ENCODE measurements at regions not wholly inside any gene's neighbourhood (a gene's known extent, or its start where the extent isn't known, plus 50 kb on each side); places are given as distances from the start of the nearest gene placed in this dataset.
"Not testable (repeated sequence)": the region's sequence is repeated elsewhere in the genome, so short reads cannot be mapped to it uniquely, and the experiment has no call there.

- DNase-seq = not testable (repeated sequence)
Observed at GRCh38 chr16:21517263-21517662, 82.1 kb upstream of the METTL9 start.

GRCh38 chr16:21519361-21520133 is 79.8 kb upstream of the METTL9 start:
- not testable (repeated sequence) for DNase-seq

DNA sequence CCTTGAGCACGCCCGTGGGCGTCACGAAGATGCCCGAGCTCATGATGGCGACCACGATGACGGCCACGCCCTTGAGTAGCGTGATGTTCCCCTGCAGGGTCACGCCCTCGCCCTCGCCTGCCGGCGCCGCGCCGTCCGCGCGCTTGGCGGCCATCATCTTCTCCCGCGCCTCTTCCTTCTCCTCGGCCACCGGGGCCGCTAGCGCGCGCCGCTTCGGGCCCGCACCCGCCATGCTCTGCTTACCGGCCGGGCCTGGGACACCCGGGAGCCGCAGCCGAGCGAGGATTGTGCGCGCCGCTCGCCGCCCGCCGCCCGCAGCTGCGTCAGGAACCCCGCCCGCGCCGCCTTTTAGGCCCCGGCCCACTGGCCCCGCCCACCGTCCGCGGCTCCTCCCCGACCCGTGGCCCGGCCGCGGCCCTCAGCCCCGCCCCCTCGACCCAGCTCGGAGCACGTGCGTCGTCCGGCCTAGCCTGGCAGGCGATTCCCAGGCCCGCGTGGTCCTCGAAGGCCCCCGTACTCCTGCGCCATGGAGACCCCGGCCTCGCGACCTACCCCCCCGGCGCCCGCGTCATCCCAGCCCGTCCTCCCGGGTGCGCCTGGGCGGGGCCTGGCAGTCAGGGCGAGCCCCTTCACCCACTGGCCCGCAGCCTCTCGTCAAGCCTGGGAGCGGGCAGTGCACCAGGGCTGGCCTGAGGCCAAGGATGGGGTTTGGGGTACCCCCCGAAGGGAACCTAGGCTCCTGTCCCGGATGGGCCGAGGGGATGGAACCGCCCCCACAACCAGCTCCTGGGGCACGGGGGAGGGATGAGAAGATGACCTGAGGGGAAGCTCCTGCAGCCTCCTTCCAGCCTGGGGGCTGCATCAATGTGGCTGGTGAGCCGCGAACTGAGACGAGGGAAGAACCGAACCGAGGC is 79.0 kb upstream of the METTL9 start:
- DNase-seq = peak; percentile 98

DNA sequence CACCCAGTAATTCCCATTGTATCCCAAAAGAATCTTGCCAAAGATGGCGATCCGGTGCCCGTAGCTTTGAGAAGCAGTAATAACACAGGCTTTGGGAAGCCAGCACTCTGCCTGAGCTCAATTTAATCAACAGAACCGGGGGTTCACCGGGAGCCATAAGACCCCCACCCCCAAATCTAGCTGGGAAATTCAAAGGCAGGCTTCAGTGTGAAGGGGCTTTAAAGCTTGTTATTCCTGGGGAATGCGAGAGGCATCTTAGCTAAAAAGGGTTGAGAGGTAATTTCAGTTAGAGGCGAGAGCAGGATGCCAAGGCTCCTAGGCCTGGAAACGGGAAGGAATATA is 78.4 kb upstream of the METTL9 start:
- DNase-seq = not testable (repeated sequence)

DNA sequence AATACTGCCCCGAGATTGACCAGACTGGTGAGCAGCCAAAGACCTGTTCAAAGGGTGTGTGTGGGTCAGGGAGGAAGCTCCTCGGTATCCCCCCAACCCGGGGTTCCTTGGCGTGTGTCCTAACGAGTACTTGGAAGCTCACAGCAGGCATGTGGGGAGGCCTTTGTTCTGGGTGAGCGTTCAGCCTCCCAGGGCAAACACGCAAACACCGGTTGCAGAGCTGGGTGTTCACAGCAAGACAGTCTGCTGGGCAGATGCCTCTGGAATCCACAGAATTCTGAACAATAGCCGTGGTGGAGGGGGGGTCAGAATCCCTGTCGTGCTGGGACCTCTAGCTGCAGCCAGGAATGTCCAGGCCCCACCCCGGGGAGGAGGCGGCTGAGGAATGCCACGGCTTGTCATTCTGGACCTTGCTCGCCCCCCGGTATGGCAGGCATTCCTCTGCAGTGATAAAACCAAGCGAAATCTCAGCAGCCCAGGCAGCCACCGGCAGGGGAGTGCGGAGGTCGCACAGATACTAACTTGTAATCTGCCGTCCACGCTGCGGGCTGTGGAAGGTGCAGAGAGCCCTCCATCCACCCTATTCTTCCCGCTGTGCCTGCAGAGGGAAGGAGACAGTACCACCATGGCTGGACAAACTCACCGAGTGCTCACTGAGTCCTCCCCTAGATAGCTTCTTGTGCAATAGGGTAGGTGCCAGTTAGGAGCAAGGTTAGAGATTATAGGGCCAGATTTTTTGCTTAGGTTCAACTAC is 77.8 kb upstream of the METTL9 start:
- DNase-seq = not testable (repeated sequence)

GRCh38 chr16:21522846-21523245 is 76.5 kb upstream of the METTL9 start:
- DNase-seq = not testable (repeated sequence)

GRCh38 chr16:21523411-21524067 is 75.8 kb upstream of the METTL9 start:
- no peak for DNase-seq

DNA sequence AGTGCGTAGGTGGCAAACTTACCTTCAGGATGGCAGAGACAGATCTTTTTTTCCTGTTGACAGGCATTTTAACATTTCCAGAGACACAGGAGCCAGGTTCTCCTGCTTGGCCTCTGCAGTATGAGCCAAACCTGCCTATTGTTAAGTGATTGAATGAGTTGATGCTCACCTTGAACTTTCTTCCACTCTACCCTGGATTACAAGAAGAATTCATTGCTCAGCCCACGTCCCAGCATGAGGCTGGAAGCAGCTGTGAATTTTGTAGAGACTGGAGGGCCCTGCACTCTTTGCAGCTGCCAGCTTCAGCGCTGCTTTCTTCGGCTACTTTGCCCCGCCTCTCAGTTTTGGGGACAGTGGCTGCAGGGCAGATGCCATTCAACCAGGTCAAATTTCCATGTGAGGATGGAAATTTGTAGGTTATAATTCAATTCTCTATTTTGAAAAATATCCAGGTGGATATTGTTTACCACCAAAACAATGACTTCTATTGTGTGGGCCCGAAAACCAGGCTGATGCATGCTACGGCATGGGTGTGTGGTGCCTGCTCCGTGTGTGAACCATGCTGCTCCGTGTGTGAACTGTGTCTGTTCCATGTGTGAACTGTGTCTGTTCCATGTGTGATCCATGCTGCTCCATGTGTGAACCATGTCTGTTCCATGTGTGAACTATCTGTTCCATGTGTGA is 75.2 kb upstream of the METTL9 start:
- no peak for DNase-seq

DNA sequence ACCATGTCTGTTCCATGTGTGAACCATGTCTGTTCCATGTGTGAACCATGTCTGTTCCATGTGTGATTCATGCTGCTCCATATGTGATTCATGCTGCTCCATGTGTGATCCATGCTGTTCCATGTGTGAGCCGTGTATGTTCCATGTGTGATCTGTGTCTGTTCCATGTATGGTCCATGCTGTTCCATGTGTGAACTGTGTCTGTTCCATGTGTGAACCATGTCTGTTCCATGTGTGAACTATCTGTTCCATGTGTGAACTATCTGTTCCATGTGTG is 74.7 kb upstream of the METTL9 start:
- DNase-seq = not testable (repeated sequence)

DNA sequence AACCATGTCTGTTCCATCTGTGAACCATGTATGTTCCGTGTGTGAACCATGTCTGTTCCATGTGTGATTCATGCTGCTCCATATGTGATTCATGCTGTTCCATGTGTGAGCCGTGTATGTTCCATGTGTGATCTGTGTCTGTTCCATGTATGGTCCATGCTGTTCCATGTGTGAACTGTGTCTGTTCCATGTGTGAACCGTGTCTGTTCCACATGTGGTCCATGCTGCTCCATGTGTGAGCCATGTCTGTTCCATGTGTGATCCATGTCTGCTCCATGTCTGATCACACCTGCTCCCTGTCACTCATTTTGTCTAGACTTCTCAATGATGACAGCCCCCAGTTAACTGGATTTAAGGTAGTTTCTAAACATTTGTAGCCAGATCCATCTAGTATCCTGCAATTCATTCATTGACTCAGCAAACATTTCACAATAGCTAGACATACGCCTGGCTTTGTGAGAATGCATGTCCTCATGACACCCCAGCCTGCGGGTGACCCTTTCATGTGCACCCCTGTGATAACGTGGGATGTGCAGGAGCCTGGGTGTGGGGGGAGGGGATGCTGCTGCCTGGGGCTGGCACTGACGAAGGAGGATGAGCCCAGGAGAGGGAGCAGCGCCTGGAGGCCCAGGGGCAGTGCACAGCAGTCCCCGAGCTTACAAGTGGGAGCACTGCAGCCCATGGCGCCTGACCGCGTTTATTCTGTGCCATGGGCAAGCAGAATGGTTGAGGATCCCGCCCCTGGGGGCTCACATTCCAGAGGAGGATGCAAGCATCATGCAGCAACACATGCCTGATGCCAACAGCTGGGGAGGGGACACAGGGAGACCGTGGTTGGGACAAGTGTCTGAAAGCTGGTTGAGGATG is 74.1 kb upstream of the METTL9 start:
- not testable (repeated sequence) for DNase-seq

GRCh38 chr16:21525956-21526922 is 73.1 kb upstream of the METTL9 start:
- DNase-seq = not testable (repeated sequence)

- DNase-seq = no peak
Observed at GRCh38 chr16:21526923-21527807, 72.2 kb upstream of the METTL9 start.

DNA sequence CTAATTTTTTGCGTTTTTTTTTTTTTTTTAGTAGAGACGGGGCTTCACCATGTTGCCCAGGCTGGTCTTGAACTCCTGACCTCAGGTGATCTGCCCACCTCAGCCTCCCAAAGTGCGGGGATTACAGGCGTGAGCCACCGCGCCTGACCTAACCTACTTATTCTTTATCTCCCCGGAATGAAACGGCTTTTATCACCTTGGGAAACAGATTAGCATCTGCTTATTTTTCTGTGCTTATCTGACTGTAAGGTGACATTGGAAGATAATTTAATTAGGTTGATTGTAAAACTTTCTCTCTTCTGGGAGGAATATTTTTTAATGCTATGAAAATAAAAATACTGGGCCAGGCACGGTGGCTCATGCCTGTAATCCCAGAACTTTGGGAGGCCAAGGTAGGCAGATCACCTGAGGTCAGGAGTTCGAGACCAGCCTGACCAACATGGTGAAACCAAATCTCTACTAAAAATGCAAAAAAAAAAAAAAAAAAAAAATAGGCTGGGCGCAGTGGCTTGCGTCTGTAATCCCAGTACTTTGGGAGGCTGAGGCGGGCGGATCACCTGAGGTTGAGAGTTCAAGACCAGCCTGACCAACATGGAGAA is 70.2 kb upstream of the METTL9 start:
- DNase-seq = not testable (repeated sequence)

- DNase-seq = not testable (repeated sequence)
Observed at GRCh38 chr16:21530729-21531383, 68.5 kb upstream of the METTL9 start.

DNA sequence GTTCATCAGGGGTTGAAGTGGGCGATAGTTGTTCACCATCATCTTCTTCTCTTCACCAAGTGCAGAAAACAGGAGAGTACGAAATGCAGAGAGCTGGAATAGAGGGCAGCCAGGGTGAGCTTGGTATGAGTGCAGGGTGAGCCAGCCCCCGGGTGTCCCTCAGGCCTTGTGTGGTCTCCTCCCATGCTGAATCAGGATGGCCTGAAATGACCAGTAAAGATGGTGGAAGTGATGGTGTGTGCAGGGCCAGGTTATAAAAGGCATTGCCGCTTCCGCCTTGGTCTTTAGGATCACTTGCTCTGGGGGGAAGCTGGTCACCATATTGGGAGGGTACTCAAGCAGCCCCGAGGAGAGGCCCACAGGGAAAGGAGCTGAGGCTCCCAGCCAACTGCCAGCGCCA is 66.4 kb upstream of the METTL9 start:
- DNase-seq = not testable (repeated sequence)

GRCh38 chr16:21533474-21533873 is 65.9 kb upstream of the METTL9 start:
- DNase-seq = not testable (repeated sequence)

- not testable (repeated sequence) for DNase-seq
Observed at GRCh38 chr16:21534561-21534960, 64.8 kb upstream of the METTL9 start.

- DNase-seq = not testable (repeated sequence)
Observed at GRCh38 chr16:21535201-21535600, 64.2 kb upstream of the METTL9 start.

All from right forelimb (tissue), 1 donor.